ENCODE measurements at regions not wholly inside any gene's neighbourhood (a gene's known extent, or its start where the extent isn't known, plus 50 kb on each side); places are given as distances from the start of the nearest gene placed in this dataset.

GRCh38 chr2:207444756-207445155 is 85.0 kb upstream of the CREB1 start:
- Mint-ChIP-seq H3K9me3 (no peaks in the 10 kb centered on the region), H3K27ac (no peak overlapping the region), H3K36me3 (ENCODE audit: low read depth) (no peaks in the 10 kb centered on the region), H3K4me1 (ENCODE audit: low read depth) (no peaks in the 10 kb centered on the region), H3K27me3 (no peaks in the 10 kb centered on the region), H3K4me3 (no peak overlapping the region)
- no peak for DNase-seq

DNA sequence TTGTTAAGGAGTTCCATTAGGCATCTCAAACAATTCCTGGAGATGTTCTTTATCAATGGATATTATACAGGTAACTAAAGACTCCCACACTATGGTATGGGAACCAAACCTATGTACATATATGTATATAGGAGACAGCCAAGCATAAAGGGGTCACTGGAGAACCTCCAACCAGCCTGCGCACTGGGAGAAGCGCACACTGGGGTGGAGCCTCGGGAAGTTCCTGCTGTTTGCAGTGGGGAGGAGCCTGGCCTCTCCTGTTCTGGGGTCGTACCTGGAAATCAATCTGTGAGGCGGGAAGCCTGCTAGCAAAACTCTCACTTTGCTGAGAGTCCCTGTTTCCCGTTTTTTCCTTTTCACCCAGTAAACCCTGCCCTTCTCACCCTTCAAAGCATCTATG is 83.1 kb upstream of the CREB1 start:
- Mint-ChIP-seq H3K27ac (no peak overlapping the region), H3K4me3 (no peak overlapping the region), H3K27me3 (no peaks in the 10 kb centered on the region), H3K4me1 (ENCODE audit: low read depth) (no peaks in the 10 kb centered on the region), H3K36me3 (ENCODE audit: low read depth) (no peaks in the 10 kb centered on the region), H3K9me3 (no peaks in the 10 kb centered on the region)
- DNase-seq = no peak

- H3K27me3 Mint-ChIP-seq = no peaks in the 10 kb centered on the region
Measured at GRCh38 chr2:207448006-207448405, 81.8 kb upstream of the CREB1 start.

DNA sequence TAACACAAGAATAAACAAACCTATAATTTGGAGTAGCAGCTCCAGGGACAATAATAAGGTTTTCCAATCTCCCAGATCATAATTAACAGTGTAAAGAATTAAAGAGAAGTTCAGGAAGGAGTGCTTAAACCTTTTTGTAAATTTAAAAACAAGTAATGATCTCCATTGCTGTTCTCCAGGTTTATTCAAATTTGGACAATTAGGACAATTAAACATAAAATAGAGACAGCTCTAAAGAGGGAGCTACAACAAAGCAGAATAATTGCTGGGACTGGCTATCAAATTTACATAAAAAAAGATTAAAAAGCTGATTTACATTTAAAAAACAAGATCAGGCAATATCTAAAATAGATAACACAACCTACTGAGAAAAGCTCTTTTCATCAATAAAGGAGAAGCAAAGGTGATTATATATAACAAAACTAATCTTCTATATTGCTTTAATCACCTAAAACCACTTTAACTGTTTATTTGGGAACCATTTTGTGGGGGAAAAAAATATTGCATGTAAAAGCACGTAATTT is 80.1 kb upstream of the CREB1 start:
- Mint-ChIP-seq H3K4me3 (no peak overlapping the region), H3K9me3 (no peaks in the 10 kb centered on the region), H3K27ac (no peak overlapping the region), H3K36me3 (ENCODE audit: low read depth) (no peaks in the 10 kb centered on the region), H3K4me1 (ENCODE audit: low read depth) (no peaks in the 10 kb centered on the region), H3K27me3 (no peaks in the 10 kb centered on the region)
- no peak for DNase-seq

More at GRCh38 chr2:207448006-207448405, 81.8 kb upstream of the CREB1 start:
- Mint-ChIP-seq H3K4me1 (ENCODE audit: low read depth) (no peaks in the 10 kb centered on the region), H3K27ac (no peak overlapping the region), H3K9me3 (no peaks in the 10 kb centered on the region), H3K4me3 (no peak overlapping the region), H3K36me3 (ENCODE audit: low read depth) (no peaks in the 10 kb centered on the region)
- DNase-seq = no peak

DNA sequence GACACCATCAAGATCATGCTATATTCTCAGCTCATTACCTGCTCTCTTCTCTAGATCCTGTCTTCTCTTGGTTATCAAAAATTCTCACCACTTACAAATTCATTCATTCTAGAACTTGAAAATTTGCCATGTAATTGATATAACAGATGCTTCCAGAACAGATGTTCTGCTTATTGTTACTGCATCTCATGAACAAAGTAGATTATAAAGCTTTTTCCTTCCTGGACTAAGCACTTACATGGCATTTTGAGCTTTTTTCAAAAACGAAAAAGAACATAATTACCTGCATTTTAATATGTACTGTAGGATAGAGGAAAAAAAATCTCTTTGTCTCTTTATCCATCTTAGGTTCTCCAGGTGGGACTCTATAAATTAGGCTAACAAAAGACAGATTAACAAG is 79.6 kb upstream of the CREB1 start:
- H3K27ac Mint-ChIP-seq = no peak overlapping the region
- H3K4me3 Mint-ChIP-seq = no peak overlapping the region
- no peaks in the 10 kb centered on the region for H3K4me1 Mint-ChIP-seq (ENCODE audit: low read depth)
- no peak for DNase-seq
- no peaks in the 10 kb centered on the region for H3K9me3 Mint-ChIP-seq
- H3K36me3 Mint-ChIP-seq (ENCODE audit: low read depth) = no peaks in the 10 kb centered on the region
- H3K27me3 Mint-ChIP-seq = no peaks in the 10 kb centered on the region

- H3K27ac Mint-ChIP-seq = no peak overlapping the region
- H3K4me3 Mint-ChIP-seq = no peak overlapping the region
- no peaks in the 10 kb centered on the region for H3K27me3 Mint-ChIP-seq
- H3K36me3 Mint-ChIP-seq (ENCODE audit: low read depth) = no peaks in the 10 kb centered on the region
- peaks cover 14% of the 10 kb centered on the region for H3K4me1 Mint-ChIP-seq (ENCODE audit: low read depth)
- no peaks in the 10 kb centered on the region for H3K9me3 Mint-ChIP-seq
- no peak for DNase-seq
Measured at GRCh38 chr2:207458582-207458981, 71.2 kb upstream of the CREB1 start.

- peaks cover 15% of the 10 kb centered on the region for H3K4me1 Mint-ChIP-seq (ENCODE audit: low read depth)
- no peaks in the 10 kb centered on the region for H3K27me3 Mint-ChIP-seq
- no peak overlapping the region for H3K4me3 Mint-ChIP-seq
- no peak for DNase-seq
- no peaks in the 10 kb centered on the region for H3K36me3 Mint-ChIP-seq (ENCODE audit: low read depth)
- H3K27ac Mint-ChIP-seq = peak overlapping the region; percentile 55
- no peaks in the 10 kb centered on the region for H3K9me3 Mint-ChIP-seq
Measured at GRCh38 chr2:207459990-207460757, 69.6 kb upstream of the CREB1 start.

- Mint-ChIP-seq H3K27ac (no peak overlapping the region), H3K9me3 (no peaks in the 10 kb centered on the region), H3K4me1 (ENCODE audit: low read depth) (peaks cover 26% of the 10 kb centered on the region), H3K4me3 (no peak overlapping the region), H3K27me3 (no peaks in the 10 kb centered on the region), H3K36me3 (ENCODE audit: low read depth) (no peaks in the 10 kb centered on the region)
- DNase-seq = no peak
Measured at GRCh38 chr2:207463433-207463832, 66.3 kb upstream of the CREB1 start.

GRCh38 chr2:207464007-207464406 is 65.8 kb upstream of the CREB1 start:
- no peak overlapping the region for H3K4me3 Mint-ChIP-seq
- no peak for DNase-seq
- no peaks in the 10 kb centered on the region for H3K9me3 Mint-ChIP-seq
- no peaks in the 10 kb centered on the region for H3K27me3 Mint-ChIP-seq
- peaks cover 26% of the 10 kb centered on the region for H3K4me1 Mint-ChIP-seq (ENCODE audit: low read depth)
- H3K36me3 Mint-ChIP-seq (ENCODE audit: low read depth) = no peaks in the 10 kb centered on the region
- no peak overlapping the region for H3K27ac Mint-ChIP-seq

- Mint-ChIP-seq H3K27me3 (no peaks in the 10 kb centered on the region), H3K36me3 (ENCODE audit: low read depth) (no peaks in the 10 kb centered on the region), H3K4me1 (ENCODE audit: low read depth) (peaks cover 16% of the 10 kb centered on the region), H3K27ac (no peak overlapping the region), H3K9me3 (no peaks in the 10 kb centered on the region), H3K4me3 (no peak overlapping the region)
- no peak for DNase-seq
Measured at GRCh38 chr2:207465894-207466293, 63.9 kb upstream of the CREB1 start.

DNA sequence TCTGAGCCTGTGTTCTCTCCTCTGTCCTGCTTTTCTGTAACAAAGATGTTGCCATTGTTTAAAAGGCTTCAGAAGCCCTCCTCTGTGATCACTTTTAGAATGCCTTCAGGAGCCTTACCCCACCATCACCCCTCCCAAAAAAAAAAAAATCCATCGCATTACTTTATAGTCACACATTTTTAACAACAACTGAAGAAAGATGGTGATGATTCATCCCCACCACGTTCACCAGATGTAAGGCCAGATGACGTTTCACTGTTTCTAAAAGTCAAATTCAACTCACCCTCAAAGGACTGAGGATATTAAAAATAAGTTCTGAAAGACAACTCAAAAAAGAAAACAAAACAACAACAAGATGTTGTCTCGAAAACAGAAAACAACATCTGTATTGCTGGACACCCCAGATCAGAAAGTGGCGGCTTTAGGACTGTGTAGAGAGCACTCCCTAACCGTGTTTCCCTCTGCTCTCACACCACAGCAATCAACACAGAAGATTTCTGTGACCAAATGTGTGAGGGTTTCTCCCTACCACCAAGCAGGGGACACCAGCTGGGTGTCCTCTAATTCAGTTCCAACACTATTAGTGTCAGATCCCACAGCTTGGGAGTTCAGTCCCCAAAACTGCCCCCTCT is 61.9 kb upstream of the CREB1 start:
- no peak for DNase-seq
- no peak overlapping the region for H3K4me3 Mint-ChIP-seq
- no peaks in the 10 kb centered on the region for H3K9me3 Mint-ChIP-seq
- peaks cover 18% of the 10 kb centered on the region for H3K4me1 Mint-ChIP-seq (ENCODE audit: low read depth)
- H3K36me3 Mint-ChIP-seq (ENCODE audit: low read depth) = no peaks in the 10 kb centered on the region
- peak overlapping the region; percentile 82 for H3K27ac Mint-ChIP-seq
- H3K27me3 Mint-ChIP-seq = no peaks in the 10 kb centered on the region

- H3K36me3 Mint-ChIP-seq (ENCODE audit: low read depth) = no peaks in the 10 kb centered on the region
Measured at GRCh38 chr2:207468488-207468887, 61.3 kb upstream of the CREB1 start.

GRCh38 chr2:207469451-207469850 is 60.3 kb upstream of the CREB1 start:
- H3K36me3 Mint-ChIP-seq (ENCODE audit: low read depth) = no peaks in the 10 kb centered on the region
- no peak overlapping the region for H3K27ac Mint-ChIP-seq
- H3K9me3 Mint-ChIP-seq = no peaks in the 10 kb centered on the region
- no peak overlapping the region for H3K4me3 Mint-ChIP-seq
- no peaks in the 10 kb centered on the region for H3K27me3 Mint-ChIP-seq
- H3K4me1 Mint-ChIP-seq (ENCODE audit: low read depth) = peaks cover 22% of the 10 kb centered on the region
- DNase-seq = no peak

More at GRCh38 chr2:207468488-207468887, 61.3 kb upstream of the CREB1 start:
- Mint-ChIP-seq H3K4me3 (no peak overlapping the region), H3K27me3 (no peaks in the 10 kb centered on the region), H3K4me1 (ENCODE audit: low read depth) (peaks cover 20% of the 10 kb centered on the region), H3K9me3 (no peaks in the 10 kb centered on the region), H3K27ac (peak overlapping the region; percentile 17)
- no peak for DNase-seq

GRCh38 chr2:207469943-207470729 is 59.6 kb upstream of the CREB1 start:
- H3K27me3 Mint-ChIP-seq = no peaks in the 10 kb centered on the region
- H3K4me1 Mint-ChIP-seq (ENCODE audit: low read depth) = peaks cover 28% of the 10 kb centered on the region
- H3K27ac Mint-ChIP-seq = no peak overlapping the region
- H3K36me3 Mint-ChIP-seq (ENCODE audit: low read depth) = no peaks in the 10 kb centered on the region
- no peaks in the 10 kb centered on the region for H3K9me3 Mint-ChIP-seq
- no peak overlapping the region for H3K4me3 Mint-ChIP-seq
- DNase-seq = no peak

GRCh38 chr2:207471261-207471660 is 58.5 kb upstream of the CREB1 start:
- DNase-seq = no peak
- H3K27ac Mint-ChIP-seq = no peak overlapping the region
- peaks cover 30% of the 10 kb centered on the region for H3K4me1 Mint-ChIP-seq (ENCODE audit: low read depth)
- H3K9me3 Mint-ChIP-seq = no peaks in the 10 kb centered on the region
- no peaks in the 10 kb centered on the region for H3K27me3 Mint-ChIP-seq
- no peaks in the 10 kb centered on the region for H3K36me3 Mint-ChIP-seq (ENCODE audit: low read depth)
- H3K4me3 Mint-ChIP-seq = no peak overlapping the region

Data from activated T-cell treated with anti-CD3 and anti-CD28 coated beads, Interleukin-2, amount 50 U/mL, for 24 hours (primary cell).